GM23338 (cell line): ENCODE measurements at regions not wholly inside any gene's neighbourhood (a gene's known extent, or its start where the extent isn't known, plus 50 kb on each side); places are given as distances from the start of the nearest gene placed in this dataset.
A peak's percentile ranks its signal among the peaks of the same experiment; 100 is the strongest.

ENCODE experiments used
- ATAC-seq: fragments of 200-7000 bp; cut with Tn5 transposase; 3 replicates; pipeline ENCODE4 v1.9.1; 2020
- DNase-seq: peaks from one replicate; pipeline ENCODE4 v3.0.0-alpha.2; 2015; ENCODE audit warnings: low spot score
- H2AFZ ChIP-seq: fragments of 200-600 bp; sonication (generic); 2 replicates; pipeline ENCODE4 v1.8.0; 2016; ENCODE audit warnings: antibody characterized with exemption, mild to moderate bottlenecking, moderate library complexity
- H3F3A ChIP-seq: fragments of 200-600 bp; sonication (generic); replicated peaks from 2 replicates; pipeline ENCODE4 v1.8.0; 2017; ENCODE audit warnings: antibody characterized with exemption, mixed run types, low read depth
- H3K27ac ChIP-seq: fragments of 200-600 bp; sonication (generic); 2 replicates; pipeline ENCODE4 v1.6.1; 2016; ENCODE audit warnings: low read depth
- H3K27me3 ChIP-seq: fragments of 200-600 bp; sonication (generic); 2 replicates; pipeline ENCODE4 v1.8.0; 2016; ENCODE audit warnings: mild to moderate bottlenecking, mixed run types, moderate library complexity; ENCODE audit not compliant: insufficient read depth
- H3K36me3 ChIP-seq: fragments of 200-600 bp; sonication (generic); 2 replicates; pipeline ENCODE4 v1.8.0; 2016; ENCODE audit warnings: mild to moderate bottlenecking; ENCODE audit not compliant: insufficient read depth
- H3K4me1 ChIP-seq: fragments of 200-600 bp; sonication (generic); 2 replicates; pipeline ENCODE4 v1.8.0; 2016; ENCODE audit warnings: mild to moderate bottlenecking, moderate library complexity; ENCODE audit not compliant: insufficient read depth
- H3K4me2 ChIP-seq: fragments of 200-600 bp; sonication (generic); 2 replicates; pipeline ENCODE4 v1.7.1; 2017; ENCODE audit warnings: mixed run types
- H3K4me3 ChIP-seq: fragments of 200-600 bp; sonication (generic); 2 replicates; pipeline ENCODE4 v1.6.1; 2016; ENCODE audit warnings: mixed run types
- H3K79me2 ChIP-seq: fragments of 200-600 bp; sonication (generic); replicated peaks from 2 replicates; pipeline ENCODE4 v1.8.0; 2017; ENCODE audit warnings: mild to moderate bottlenecking; ENCODE audit not compliant: insufficient read depth
- H3K9me2 ChIP-seq: fragments of 200-600 bp; sonication (generic); 2 replicates; pipeline ENCODE4 v1.8.0; 2017; ENCODE audit not compliant: insufficient read depth
- H4K20me1 ChIP-seq: fragments of 200-600 bp; sonication (generic); replicated peaks from 2 replicates; pipeline ENCODE4 v1.8.0; 2017; ENCODE audit warnings: mild to moderate bottlenecking; ENCODE audit not compliant: insufficient read depth
- H3K27ac Mint-ChIP-seq: 2 replicates; pipeline ENCODE4 v1.8.0; 2020; ENCODE audit warnings: inconsistent platforms, mild to moderate bottlenecking, moderate library complexity, mixed read lengths
- H3K27me3 Mint-ChIP-seq: 3 replicates; pipeline ENCODE4 v1.8.0; 2022; ENCODE audit warnings: low read depth, mild to moderate bottlenecking, moderate library complexity, mixed read lengths, inconsistent platforms; ENCODE audit not compliant: insufficient read depth, poor library complexity
- H3K36me3 Mint-ChIP-seq: 3 replicates; pipeline ENCODE4 v1.8.0; 2021; ENCODE audit warnings: low read depth, mild to moderate bottlenecking, inconsistent platforms, moderate library complexity, mixed read lengths
- H3K4me1 Mint-ChIP-seq: 3 replicates; pipeline ENCODE4 v1.8.0; 2020; ENCODE audit warnings: mild to moderate bottlenecking, inconsistent platforms, mixed read lengths
- H3K4me3 Mint-ChIP-seq: 3 replicates; pipeline ENCODE4 v1.8.0; 2021; ENCODE audit warnings: moderate library complexity, mild to moderate bottlenecking, inconsistent platforms, mixed read lengths
- H3K9me3 Mint-ChIP-seq: 3 replicates; pipeline ENCODE4 v1.8.0; 2020; ENCODE audit warnings: moderate library complexity, mild to moderate bottlenecking, inconsistent platforms, mixed read lengths
- CREB1 ChIP-seq: fragments of 250-450 bp; sonication (Bioruptor Pico); IDR thresholded peaks from 2 replicates; pipeline ENCODE4 v1.5.0; 2020; ENCODE audit warnings: low read depth, mild to moderate bottlenecking, moderate library complexity
- JUNB ChIP-seq: IDR thresholded peaks from one replicate; pipeline ENCODE4 v1.6.1; 2016; ENCODE audit warnings: antibody characterized with exemption; ENCODE audit not compliant: unreplicated experiment
- NANOG ChIP-seq: IDR thresholded peaks from 2 replicates; pipeline ENCODE4 v1.6.1; 2016; ENCODE audit warnings: antibody characterized with exemption, borderline replicate concordance
- STAT1 ChIP-seq: IDR thresholded peaks from one replicate; pipeline ENCODE4 v1.6.1; 2016; ENCODE audit warnings: antibody characterized with exemption; ENCODE audit not compliant: unreplicated experiment
- TF ChIP-seq, protein P1 (sequence below): fragments of 250-450 bp; sonication (Bioruptor Pico); IDR thresholded peaks from 2 replicates; pipeline ENCODE4 v1.5.0; 2020; ENCODE audit warnings: mild to moderate bottlenecking, moderate library complexity
- TF ChIP-seq, protein P2 (sequence below): IDR thresholded peaks from 2 replicates; pipeline ENCODE4 v1.6.1; 2016; ENCODE audit warnings: antibody characterized with exemption

DNA sequence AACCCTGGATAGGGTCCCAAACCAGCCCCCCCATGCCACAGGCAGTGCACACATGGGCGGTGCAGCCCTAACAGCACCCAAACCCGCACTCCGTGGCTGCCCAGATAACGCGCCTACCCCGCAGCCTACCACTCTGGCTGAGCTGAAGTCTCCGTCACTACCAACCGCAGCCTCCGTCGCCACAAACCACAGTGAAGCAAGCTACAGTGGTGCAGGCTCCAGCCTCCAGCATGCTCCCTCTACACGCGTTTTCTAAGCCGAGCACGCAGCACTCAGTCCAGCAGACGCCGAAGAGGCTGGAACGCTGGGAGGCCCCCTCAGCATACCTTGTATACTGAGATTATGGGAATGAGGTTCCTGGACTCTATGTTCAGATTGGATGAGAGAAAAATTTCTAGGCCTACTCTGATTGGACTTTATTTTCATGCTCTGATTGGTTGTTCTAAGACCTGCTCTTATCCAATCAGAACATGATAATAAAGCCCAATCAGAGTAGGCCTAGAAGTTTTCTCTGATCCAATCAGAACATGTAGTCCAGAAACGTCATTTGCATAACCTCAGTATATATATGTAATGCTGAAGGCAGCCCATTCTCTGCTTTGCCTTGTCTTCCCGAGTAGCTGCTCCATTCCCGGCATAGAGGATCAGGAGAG is 56.7 kb upstream of the C1QTNF9B start:
- H3K4me3 Mint-ChIP-seq, result no peak overlapping the region

DNA sequence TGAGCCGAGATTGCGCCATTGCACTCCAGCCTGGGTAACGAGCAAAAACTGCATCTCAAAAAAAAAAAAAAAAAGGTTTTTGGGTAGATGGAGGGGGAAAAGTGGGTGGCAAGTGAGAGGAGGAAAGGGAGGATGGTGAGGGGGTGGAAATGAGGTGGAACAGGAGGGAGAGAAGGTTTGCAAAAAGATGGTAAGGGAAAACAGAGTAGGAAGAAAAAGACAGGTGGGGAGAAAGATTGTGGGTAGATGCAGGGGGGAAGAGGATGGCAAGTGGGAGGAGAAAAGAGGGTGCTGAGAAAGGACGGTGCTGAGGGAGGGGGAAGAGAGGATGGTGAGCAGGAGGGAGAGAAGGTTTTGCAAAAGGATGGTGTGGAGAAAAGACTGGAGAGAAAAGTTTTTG is 57.8 kb upstream of the C1QTNF9B start:
- no peak overlapping the region for H3K4me2 ChIP-seq
- H3K4me3 Mint-ChIP-seq, result no peak overlapping the region
- H3K27me3 Mint-ChIP-seq, result peaks cover 9% of the 10 kb centered on the region
- peak overlapping the region; percentile 74; the same call in 1 of the 2 replicates for H2AFZ ChIP-seq
- H3K27ac ChIP-seq, result no peak overlapping the region
- no peaks in the 10 kb centered on the region for H4K20me1 ChIP-seq
- no peak for DNase-seq
- no peaks in the 10 kb centered on the region for H3K4me1 ChIP-seq
- H3K9me2 ChIP-seq, result no peaks in the 10 kb centered on the region
- no peaks in the 10 kb centered on the region for H3K79me2 ChIP-seq
- H3K4me1 Mint-ChIP-seq, result no peaks in the 10 kb centered on the region; the same call in 2 of the 3 replicates
- H3K4me3 ChIP-seq, result no peak overlapping the region
- no peaks in the 10 kb centered on the region for H3F3A ChIP-seq
- no peak overlapping the region for H3K27ac Mint-ChIP-seq
- ATAC-seq, result no peak
- H3K27me3 ChIP-seq, result no peaks in the 10 kb centered on the region
- no peaks in the 10 kb centered on the region for H3K36me3 ChIP-seq
- TF ChIP-seq STAT1, result no peak
- no peak for TF ChIP-seq NANOG
- TF ChIP-seq JUNB, result no peak
- TF ChIP-seq, protein P1, sequence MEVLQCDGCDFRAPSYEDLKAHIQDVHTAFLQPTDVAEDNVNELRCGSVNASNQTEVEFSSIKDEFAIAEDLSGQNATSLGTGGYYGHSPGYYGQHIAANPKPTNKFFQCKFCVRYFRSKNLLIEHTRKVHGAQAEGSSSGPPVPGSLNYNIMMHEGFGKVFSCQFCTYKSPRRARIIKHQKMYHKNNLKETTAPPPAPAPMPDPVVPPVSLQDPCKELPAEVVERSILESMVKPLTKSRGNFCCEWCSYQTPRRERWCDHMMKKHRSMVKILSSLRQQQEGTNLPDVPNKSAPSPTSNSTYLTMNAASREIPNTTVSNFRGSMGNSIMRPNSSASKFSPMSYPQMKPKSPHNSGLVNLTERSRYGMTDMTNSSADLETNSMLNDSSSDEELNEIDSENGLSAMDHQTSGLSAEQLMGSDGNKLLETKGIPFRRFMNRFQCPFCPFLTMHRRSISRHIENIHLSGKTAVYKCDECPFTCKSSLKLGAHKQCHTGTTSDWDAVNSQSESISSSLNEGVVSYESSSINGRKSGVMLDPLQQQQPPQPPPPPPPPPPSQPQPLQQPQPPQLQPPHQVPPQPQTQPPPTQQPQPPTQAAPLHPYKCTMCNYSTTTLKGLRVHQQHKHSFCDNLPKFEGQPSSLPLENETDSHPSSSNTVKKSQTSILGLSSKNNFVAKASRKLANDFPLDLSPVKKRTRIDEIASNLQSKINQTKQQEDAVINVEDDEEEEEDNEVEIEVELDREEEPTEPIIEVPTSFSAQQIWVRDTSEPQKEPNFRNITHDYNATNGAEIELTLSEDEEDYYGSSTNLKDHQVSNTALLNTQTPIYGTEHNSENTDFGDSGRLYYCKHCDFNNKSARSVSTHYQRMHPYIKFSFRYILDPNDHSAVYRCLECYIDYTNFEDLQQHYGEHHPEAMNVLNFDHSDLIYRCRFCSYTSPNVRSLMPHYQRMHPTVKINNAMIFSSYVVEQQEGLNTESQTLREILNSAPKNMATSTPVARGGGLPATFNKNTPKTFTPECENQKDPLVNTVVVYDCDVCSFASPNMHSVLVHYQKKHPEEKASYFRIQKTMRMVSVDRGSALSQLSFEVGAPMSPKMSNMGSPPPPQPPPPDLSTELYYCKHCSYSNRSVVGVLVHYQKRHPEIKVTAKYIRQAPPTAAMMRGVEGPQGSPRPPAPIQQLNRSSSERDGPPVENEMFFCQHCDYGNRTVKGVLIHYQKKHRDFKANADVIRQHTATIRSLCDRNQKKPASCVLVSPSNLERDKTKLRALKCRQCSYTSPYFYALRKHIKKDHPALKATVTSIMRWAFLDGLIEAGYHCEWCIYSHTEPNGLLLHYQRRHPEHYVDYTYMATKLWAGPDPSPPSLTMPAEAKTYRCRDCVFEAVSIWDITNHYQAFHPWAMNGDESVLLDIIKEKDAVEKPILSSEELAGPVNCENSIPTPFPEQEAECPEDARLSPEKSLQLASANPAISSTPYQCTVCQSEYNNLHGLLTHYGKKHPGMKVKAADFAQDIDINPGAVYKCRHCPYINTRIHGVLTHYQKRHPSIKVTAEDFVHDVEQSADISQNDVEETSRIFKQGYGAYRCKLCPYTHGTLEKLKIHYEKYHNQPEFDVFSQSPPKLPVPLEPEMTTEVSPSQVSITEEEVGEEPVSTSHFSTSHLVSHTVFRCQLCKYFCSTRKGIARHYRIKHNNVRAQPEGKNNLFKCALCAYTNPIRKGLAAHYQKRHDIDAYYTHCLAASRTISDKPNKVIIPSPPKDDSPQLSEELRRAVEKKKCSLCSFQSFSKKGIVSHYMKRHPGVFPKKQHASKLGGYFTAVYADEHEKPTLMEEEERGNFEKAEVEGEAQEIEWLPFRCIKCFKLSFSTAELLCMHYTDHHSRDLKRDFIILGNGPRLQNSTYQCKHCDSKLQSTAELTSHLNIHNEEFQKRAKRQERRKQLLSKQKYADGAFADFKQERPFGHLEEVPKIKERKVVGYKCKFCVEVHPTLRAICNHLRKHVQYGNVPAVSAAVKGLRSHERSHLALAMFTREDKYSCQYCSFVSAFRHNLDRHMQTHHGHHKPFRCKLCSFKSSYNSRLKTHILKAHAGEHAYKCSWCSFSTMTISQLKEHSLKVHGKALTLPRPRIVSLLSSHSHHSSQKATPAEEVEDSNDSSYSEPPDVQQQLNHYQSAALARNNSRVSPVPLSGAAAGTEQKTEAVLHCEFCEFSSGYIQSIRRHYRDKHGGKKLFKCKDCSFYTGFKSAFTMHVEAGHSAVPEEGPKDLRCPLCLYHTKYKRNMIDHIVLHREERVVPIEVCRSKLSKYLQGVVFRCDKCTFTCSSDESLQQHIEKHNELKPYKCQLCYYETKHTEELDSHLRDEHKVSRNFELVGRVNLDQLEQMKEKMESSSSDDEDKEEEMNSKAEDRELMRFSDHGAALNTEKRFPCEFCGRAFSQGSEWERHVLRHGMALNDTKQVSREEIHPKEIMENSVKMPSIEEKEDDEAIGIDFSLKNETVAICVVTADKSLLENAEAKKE (CRISPR knock-in tag), result no peak
- no peaks in the 10 kb centered on the region; the same call in 2 of the 3 replicates for H3K9me3 Mint-ChIP-seq
- no peaks in the 10 kb centered on the region for H3K36me3 Mint-ChIP-seq

More for the DNA sequence above, 56.7 kb upstream of the C1QTNF9B start:
- Mint-ChIP-seq H3K4me1 (no peaks in the 10 kb centered on the region; the same call in 2 of the 3 replicates), H3K36me3 (no peaks in the 10 kb centered on the region), H3K27me3 (peaks cover 9% of the 10 kb centered on the region), H3K9me3 (no peaks in the 10 kb centered on the region; the same call in 2 of the 3 replicates), H3K27ac (no peak overlapping the region)
- Histone ChIP-seq H3K9me2 (no peaks in the 10 kb centered on the region), H3K4me1 (no peaks in the 10 kb centered on the region), H3F3A (no peaks in the 10 kb centered on the region), H3K4me2 (no peak overlapping the region), H3K27ac (no peak overlapping the region), H3K36me3 (no peaks in the 10 kb centered on the region), H3K79me2 (no peaks in the 10 kb centered on the region), H2AFZ (no peak overlapping the region), H3K27me3 (no peaks in the 10 kb centered on the region), H3K4me3 (no peak overlapping the region), H4K20me1 (no peaks in the 10 kb centered on the region)
- DNase-seq (no peak), ATAC-seq (no peak)
- no peak for TF ChIP-seq CREB1 (CRISPR knock-in tag)
- TF ChIP-seq, protein P2, sequence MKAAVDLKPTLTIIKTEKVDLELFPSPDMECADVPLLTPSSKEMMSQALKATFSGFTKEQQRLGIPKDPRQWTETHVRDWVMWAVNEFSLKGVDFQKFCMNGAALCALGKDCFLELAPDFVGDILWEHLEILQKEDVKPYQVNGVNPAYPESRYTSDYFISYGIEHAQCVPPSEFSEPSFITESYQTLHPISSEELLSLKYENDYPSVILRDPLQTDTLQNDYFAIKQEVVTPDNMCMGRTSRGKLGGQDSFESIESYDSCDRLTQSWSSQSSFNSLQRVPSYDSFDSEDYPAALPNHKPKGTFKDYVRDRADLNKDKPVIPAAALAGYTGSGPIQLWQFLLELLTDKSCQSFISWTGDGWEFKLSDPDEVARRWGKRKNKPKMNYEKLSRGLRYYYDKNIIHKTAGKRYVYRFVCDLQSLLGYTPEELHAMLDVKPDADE, result no peak
- TF ChIP-seq JUNB, result no peak
